ENCODE measurements at regions not wholly inside any gene's neighbourhood (a gene's known extent, or its start where the extent isn't known, plus 50 kb on each side); places are given as distances from the start of the nearest gene placed in this dataset.

GRCh38 chr6:146865756-146866379, 267.1 kb downstream of the ADGB start:
- DNase-seq (ENCODE audit: low read depth in 1 of 2, low spot score in 1 of 2) = no peak
- no peak overlapping the region for H3K4me3 ChIP-seq (replicated peaks; ENCODE audit: insufficient read depth, low read length)
- no peak overlapping the region for H3K27ac ChIP-seq (replicated peaks)
- no peak for TF ChIP-seq GABPA (IDR thresholded peaks at IDR 0.05; ENCODE audit: low read depth)
- no peak for TF ChIP-seq SPI1 (IDR thresholded peaks at IDR 0.05; ENCODE audit: borderline replicate concordance, low read depth)
- TF ChIP-seq CTCF (IDR thresholded peaks at IDR 0.05; ENCODE audit: insufficient read depth, low read length) = no peak
- TF ChIP-seq POLR2AphosphoS5 (IDR thresholded peaks at IDR 0.05; ENCODE audit: low read depth) = no peak
- no peak for TF ChIP-seq REST (IDR thresholded peaks at IDR 0.05; ENCODE audit: insufficient replicate concordance, low read depth)
- H3K27me3 ChIP-seq (ENCODE audit: insufficient read depth, poor library complexity, severe bottlenecking) = no peaks in the 10 kb centered on the region

GRCh38 chr6:146866731-146867414, 268.1 kb downstream of the ADGB start:
- no peak for TF ChIP-seq REST (IDR thresholded peaks at IDR 0.05; ENCODE audit: insufficient replicate concordance, low read depth)
- Histone ChIP-seq H3K4me3 (replicated peaks; ENCODE audit: insufficient read depth, low read length) (no peak overlapping the region), H3K27ac (replicated peaks) (no peak overlapping the region), H3K27me3 (ENCODE audit: insufficient read depth, poor library complexity, severe bottlenecking) (no peaks in the 10 kb centered on the region)
- no peak for DNase-seq (ENCODE audit: low read depth in 1 of 2, low spot score in 1 of 2)

GRCh38 chr6:146868671-146869209, 270.0 kb downstream of the ADGB start:
- H3K27ac ChIP-seq (replicated peaks) = no peak overlapping the region
- DNase-seq (ENCODE audit: low read depth in 1 of 2, low spot score in 1 of 2) = no peak
- TF ChIP-seq POLR2AphosphoS5 (IDR thresholded peaks at IDR 0.05; ENCODE audit: low read depth) = no peak
- no peak for TF ChIP-seq CTCF (IDR thresholded peaks at IDR 0.05; ENCODE audit: insufficient read depth, low read length)
- no peak for TF ChIP-seq SPI1 (IDR thresholded peaks at IDR 0.05; ENCODE audit: borderline replicate concordance, low read depth)
- TF ChIP-seq REST (IDR thresholded peaks at IDR 0.05; ENCODE audit: insufficient replicate concordance, low read depth) = no peak
- TF ChIP-seq GABPA (IDR thresholded peaks at IDR 0.05; ENCODE audit: low read depth) = no peak
- no peak overlapping the region for H3K4me3 ChIP-seq (replicated peaks; ENCODE audit: insufficient read depth, low read length)
- no peaks in the 10 kb centered on the region for H3K27me3 ChIP-seq (ENCODE audit: insufficient read depth, poor library complexity, severe bottlenecking)
